ENCODE measurements at regions not wholly inside any gene's neighbourhood (a gene's known extent, or its start where the extent isn't known, plus 50 kb on each side); places are given as distances from the start of the nearest gene placed in this dataset.

DNA sequence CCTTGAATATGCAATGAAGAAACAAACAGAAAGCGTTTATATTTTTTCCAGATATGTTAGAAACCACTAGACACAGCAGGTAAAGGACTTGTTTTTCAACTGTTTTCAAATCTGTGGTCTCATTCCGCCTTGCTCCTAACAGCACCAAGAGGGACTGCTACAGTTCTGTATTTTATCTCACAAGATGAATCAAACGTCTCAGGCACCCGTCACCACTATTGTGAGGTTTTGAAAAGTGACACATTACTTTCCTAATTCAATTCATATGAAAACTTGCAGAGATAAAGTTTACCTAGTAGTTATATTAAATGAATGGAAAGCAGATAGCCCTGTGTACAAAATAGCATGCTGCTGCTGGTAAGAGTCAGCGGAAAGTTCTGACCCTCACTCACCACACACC lies 386.3 kb downstream of the ETS1 start:
- TF ChIP-seq, protein P1, sequence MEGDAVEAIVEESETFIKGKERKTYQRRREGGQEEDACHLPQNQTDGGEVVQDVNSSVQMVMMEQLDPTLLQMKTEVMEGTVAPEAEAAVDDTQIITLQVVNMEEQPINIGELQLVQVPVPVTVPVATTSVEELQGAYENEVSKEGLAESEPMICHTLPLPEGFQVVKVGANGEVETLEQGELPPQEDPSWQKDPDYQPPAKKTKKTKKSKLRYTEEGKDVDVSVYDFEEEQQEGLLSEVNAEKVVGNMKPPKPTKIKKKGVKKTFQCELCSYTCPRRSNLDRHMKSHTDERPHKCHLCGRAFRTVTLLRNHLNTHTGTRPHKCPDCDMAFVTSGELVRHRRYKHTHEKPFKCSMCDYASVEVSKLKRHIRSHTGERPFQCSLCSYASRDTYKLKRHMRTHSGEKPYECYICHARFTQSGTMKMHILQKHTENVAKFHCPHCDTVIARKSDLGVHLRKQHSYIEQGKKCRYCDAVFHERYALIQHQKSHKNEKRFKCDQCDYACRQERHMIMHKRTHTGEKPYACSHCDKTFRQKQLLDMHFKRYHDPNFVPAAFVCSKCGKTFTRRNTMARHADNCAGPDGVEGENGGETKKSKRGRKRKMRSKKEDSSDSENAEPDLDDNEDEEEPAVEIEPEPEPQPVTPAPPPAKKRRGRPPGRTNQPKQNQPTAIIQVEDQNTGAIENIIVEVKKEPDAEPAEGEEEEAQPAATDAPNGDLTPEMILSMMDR (IDR thresholded peaks at IDR 0.05; ENCODE audit: low read depth, low read length), result no peak
- H3K4me3 ChIP-seq (ENCODE audit: low read depth, low read length), result no peak overlapping the region

DNA sequence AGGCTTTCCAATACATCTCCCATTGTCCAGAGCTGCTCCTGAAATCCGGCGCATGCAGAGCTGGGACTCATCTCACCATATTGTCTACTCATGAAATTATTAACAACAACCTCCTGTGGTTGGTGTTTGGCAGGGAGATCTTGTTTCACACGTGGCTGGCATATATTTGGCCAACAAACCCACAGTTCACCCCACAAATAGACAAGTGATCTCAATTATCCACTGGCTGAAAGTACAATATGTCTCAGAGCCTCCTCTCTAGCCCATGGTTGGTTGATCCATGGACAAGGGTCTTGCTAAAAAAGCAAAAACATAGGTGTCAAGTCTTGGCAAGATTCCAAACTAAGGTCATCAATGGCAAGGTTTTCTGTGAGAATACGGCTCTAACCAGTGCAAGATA lies 386.9 kb downstream of the ETS1 start:
- H3K4me3 ChIP-seq (ENCODE audit: low read depth, low read length), result no peak overlapping the region
- TF ChIP-seq, protein P1 (IDR thresholded peaks at IDR 0.05; ENCODE audit: low read depth, low read length), result no peak

DNA sequence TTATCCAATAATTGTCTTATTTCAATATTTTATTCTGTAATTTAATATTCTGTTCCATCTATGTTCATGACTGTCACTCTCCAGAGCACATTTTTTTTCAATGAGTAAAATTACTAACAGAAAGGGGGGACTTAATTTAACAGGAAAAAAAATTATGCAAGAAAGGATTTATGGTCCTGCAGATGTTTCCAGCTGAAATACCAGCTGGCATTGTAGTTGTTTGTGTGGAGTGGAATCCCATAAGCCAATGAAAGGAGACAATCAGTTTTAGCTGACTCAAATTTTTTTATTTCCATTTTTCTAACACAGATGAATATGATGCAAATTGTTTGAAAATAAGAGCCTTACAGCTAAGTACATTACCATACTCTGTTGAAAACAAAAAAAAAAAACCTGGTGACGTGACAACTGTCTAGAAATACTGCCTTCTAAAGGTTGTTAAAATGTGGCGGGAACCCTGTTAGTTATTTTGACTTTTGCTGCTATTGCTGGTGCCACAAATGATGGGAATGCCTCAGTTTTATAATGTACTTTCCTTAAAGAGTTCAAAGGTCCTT lies 389.1 kb downstream of the ETS1 start:
- TF ChIP-seq, protein P1 (IDR thresholded peaks at IDR 0.05; ENCODE audit: low read depth, low read length), result no peak
- no peak overlapping the region for H3K4me3 ChIP-seq (ENCODE audit: low read depth, low read length)

DNA sequence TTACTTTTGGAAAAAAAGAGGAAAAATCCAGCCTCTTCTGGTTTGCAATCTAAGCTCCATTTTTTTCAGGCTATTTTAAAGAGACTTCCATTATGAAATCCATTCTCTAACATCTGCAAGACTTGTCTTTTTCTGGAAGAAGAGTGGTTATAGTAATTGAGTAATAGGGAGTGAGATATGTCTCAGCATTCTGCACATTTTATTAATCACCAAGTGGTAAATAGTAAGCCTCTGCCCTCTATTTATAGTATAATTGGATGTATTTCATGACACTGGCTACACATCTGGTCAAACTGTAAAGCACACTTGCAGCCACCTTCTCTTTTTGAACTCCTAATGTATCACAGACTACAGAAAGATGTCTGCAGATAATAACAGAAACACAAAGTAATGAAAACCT lies 391.1 kb downstream of the ETS1 start:
- no peak overlapping the region for H3K4me3 ChIP-seq (ENCODE audit: low read depth, low read length)
- TF ChIP-seq, protein P1 (IDR thresholded peaks at IDR 0.05; ENCODE audit: low read depth, low read length), result no peak

DNA sequence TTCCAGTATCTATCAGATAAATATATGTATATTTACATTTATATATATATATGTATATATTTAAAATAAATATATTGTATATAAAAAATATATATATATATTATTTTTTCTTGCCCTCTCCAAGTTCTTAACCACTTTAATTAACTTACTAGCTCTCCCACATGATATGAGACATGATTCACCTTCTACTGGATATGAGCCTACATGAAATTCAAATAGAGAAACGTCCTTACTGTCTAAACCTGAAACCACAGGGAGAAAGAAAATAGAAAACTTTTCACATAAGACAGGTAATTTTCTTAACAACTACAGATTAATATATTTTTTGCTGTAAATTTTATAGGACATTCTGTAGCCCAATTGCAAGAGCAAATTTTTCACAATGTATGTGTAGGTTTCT lies 391.6 kb downstream of the ETS1 start:
- TF ChIP-seq, protein P1 (IDR thresholded peaks at IDR 0.05; ENCODE audit: low read depth, low read length), result no peak
- no peak overlapping the region for H3K4me3 ChIP-seq (ENCODE audit: low read depth, low read length)

DNA sequence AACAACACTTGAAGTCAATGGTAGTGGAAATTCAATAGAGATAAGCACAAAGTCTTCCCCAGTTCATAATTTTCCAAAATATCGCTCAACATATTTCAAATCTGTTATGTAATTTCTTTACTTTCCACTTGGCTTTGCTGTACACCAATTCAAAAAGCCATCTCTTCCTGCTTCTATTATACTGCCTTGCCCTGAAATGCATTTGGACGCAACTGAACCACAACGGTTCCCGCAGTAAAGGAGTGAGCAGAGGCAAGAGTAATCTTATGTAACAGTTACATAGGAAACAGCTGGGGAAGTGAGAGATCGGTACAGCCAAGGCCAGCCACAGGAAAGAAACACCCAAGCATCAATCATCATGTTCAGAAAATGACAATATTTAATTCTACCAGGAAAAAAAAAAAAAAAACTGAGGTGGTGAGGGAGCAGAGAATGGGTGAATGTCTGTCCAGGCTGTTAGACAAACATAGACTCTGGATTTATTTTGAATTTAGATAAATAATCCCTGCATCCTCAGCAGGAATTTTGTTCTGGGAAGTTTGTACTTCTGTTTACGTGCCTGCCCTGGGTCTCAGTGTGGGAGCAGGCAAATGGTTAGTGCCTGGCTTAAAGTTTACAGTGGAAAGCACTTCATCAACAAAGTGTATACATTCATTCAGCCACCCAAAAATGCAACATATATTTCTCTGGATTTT lies 392.2 kb downstream of the ETS1 start:
- H3K4me3 ChIP-seq (ENCODE audit: low read depth, low read length), result no peak overlapping the region
- TF ChIP-seq, protein P1 (IDR thresholded peaks at IDR 0.05; ENCODE audit: low read depth, low read length), result no peak

DNA sequence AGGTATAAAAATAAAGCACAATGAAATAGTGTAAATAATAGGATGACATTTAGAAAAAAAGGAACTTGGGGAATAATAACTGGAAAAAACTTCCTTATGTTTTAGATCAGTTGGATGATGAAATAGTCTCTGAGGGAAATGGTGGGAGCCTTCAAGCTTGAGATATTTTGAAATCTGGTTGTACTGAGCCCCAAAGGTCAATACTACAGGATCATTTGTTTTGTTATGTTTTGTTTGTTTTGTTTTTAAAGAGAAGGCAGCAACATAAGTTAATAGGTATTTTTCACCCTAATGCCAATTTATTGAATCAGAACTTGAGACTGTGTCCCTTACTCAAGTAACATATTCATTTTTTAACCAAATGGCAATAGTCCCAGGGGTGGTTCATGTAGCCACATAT lies 393.1 kb downstream of the ETS1 start:
- TF ChIP-seq, protein P1 (IDR thresholded peaks at IDR 0.05; ENCODE audit: low read depth, low read length), result no peak
- H3K4me3 ChIP-seq (ENCODE audit: low read depth, low read length), result no peak overlapping the region

Data from WI38 (cell line).